Ovary (tissue), 3 donors: ENCODE measurements at regions not wholly inside any gene's neighbourhood (a gene's known extent, or its start where the extent isn't known, plus 50 kb on each side); places are given as distances from the start of the nearest gene placed in this dataset.

ENCODE experiments used
- EP300 ChIP-seq: sonication (generic); formaldehyde crosslinking; IDR thresholded peaks from one replicate; pipeline ENCODE4 v1.6.1; 2017; ENCODE audit warnings: antibody characterized with exemption
- POLR2A ChIP-seq: fragments of 450-650 bp; IDR thresholded peaks from one replicate; pipeline ENCODE4 v1.6.1; 2017; ENCODE audit warnings: antibody characterized with exemption, mild to moderate bottlenecking, moderate library complexity
- TF ChIP-seq, protein P1 (sequence below), 3 donors: fragments of 450-650 bp in 2 of 3; fragments of 200-600 bp in 1 of 3; IDR thresholded peaks; one replicate each; pipeline versions ENCODE4 v1.5.1 to v1.8.0; 2016 to 2022; ENCODE audit warnings: antibody characterized with exemption in 3 of 3, mild to moderate bottlenecking in 1 of 3
- donor health status: DM: no; HTN: no; CAD: no.

DNA sequence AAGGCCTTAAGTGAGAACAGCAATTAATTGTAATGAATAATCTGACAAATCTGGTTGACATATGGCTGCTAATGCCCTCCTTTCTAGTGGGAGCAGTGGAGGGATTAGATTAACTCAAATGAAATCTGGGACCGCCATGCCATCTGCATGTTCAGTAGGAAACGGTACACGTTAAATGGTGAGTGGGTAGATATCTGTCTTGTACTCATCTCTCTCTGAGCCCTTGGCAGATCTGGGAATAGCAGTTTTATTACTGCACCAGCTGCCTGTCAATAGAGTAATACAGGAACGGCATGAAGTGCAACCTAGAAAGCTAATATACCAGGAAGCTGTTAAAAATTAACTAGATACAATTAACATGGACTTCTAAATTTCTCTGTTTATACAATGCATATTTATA is 258.8 kb downstream of the GPD2 start:
- TF ChIP-seq, protein P1, sequence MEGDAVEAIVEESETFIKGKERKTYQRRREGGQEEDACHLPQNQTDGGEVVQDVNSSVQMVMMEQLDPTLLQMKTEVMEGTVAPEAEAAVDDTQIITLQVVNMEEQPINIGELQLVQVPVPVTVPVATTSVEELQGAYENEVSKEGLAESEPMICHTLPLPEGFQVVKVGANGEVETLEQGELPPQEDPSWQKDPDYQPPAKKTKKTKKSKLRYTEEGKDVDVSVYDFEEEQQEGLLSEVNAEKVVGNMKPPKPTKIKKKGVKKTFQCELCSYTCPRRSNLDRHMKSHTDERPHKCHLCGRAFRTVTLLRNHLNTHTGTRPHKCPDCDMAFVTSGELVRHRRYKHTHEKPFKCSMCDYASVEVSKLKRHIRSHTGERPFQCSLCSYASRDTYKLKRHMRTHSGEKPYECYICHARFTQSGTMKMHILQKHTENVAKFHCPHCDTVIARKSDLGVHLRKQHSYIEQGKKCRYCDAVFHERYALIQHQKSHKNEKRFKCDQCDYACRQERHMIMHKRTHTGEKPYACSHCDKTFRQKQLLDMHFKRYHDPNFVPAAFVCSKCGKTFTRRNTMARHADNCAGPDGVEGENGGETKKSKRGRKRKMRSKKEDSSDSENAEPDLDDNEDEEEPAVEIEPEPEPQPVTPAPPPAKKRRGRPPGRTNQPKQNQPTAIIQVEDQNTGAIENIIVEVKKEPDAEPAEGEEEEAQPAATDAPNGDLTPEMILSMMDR (IDR thresholded peaks at IDR 0.05) = no peak
- no peak for TF ChIP-seq POLR2A
- TF ChIP-seq EP300 = no peak
